ENCODE measurements at regions not wholly inside any gene's neighbourhood (a gene's known extent, or its start where the extent isn't known, plus 50 kb on each side); places are given as distances from the start of the nearest gene placed in this dataset.

DNA sequence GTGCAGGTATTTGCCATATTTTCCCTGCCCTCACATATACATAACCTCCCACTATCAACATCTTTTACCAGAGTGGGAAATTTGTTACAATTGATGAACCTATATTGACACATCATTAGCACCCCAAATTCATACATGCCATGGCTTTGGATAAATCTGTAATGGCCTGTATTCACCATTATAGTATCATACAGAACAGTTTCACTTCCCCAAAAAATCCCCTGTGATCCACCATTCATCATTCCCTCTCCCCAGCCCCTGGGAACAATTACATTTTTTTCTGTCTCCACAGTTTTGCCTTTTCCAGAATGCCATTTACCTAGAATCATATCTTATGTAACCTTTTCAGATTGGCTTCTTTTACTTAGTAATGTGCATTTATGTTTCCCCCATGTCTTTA, 494.5 kb downstream of the RNF144A start:
- TF ChIP-seq, protein P1, sequence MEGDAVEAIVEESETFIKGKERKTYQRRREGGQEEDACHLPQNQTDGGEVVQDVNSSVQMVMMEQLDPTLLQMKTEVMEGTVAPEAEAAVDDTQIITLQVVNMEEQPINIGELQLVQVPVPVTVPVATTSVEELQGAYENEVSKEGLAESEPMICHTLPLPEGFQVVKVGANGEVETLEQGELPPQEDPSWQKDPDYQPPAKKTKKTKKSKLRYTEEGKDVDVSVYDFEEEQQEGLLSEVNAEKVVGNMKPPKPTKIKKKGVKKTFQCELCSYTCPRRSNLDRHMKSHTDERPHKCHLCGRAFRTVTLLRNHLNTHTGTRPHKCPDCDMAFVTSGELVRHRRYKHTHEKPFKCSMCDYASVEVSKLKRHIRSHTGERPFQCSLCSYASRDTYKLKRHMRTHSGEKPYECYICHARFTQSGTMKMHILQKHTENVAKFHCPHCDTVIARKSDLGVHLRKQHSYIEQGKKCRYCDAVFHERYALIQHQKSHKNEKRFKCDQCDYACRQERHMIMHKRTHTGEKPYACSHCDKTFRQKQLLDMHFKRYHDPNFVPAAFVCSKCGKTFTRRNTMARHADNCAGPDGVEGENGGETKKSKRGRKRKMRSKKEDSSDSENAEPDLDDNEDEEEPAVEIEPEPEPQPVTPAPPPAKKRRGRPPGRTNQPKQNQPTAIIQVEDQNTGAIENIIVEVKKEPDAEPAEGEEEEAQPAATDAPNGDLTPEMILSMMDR (IDR thresholded peaks at IDR 0.05; ENCODE audit: low read length, missing control alignments): no peak
- DNase-seq (ENCODE audit: low read depth): no peak
- no peak overlapping the region for H3K4me3 ChIP-seq (replicated peaks; ENCODE audit: low read depth, low read length)

DNA sequence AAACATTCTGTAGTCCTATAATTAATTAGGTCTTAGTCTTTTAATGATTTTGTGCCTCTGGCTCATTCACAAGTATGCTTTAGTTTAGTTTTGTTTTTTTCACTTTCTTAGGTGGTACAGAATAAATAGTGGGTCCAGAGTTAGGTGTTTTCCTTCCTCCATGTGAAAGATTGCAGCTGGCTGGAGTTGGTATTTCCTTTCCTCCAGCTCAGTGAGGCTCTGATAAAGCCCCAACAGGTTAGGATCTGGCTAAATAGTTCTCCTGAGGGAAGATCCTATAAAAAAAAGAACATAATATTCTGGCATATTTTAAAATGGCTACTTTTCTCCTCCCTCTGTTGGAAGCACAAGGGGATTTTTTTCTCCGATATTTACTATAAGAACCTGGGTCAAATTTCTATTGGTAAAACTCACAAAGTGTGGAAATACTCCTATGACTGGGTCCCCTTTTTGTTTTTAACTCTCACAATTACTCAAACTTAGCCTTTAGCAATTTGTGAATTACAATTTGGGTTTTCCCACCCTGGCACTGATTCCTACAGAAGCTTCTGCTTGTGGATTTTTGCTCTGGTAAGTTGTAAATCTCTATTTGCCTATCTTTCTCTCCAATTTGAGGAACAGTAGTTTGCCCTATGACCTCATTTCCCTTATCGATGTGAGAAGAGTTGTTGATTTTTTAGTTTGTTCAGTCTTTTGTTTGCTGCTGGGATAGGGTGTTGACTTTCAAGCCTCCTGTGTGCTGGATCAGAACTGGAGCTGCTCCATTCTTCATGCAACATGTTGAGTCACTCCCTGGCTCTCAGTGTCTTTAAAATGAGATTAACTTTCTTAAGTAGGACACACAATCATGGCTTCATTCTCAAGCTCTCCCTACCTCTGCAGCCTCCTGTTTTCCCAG, 500.9 kb downstream of the RNF144A start:
- H3K4me3 ChIP-seq (replicated peaks; ENCODE audit: low read depth, low read length): no peak overlapping the region
- no peak for DNase-seq (ENCODE audit: low read depth)
- TF ChIP-seq, protein P1 (IDR thresholded peaks at IDR 0.05; ENCODE audit: low read length, missing control alignments): no peak

DNA sequence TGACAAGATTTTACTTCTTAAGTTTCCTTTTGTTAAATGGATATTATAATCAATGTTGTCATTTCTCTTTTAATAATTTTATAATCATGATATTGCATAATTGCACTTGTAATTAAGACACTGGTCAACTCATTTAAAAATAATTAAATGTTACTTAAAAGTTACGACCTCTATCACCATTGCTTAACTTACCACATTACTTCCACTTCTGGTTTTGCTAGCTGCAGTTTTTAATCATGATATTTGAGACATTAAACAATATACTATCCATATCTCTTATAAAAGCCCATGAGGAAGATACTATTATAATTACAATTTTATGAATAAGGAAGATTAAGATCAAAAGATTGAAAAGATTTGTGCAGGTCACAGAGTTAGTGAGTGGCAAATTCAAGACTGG, 502.0 kb downstream of the RNF144A start:
- TF ChIP-seq, protein P1 (IDR thresholded peaks at IDR 0.05; ENCODE audit: low read length, missing control alignments): no peak
- DNase-seq (ENCODE audit: low read depth): no peak
- no peak overlapping the region for H3K4me3 ChIP-seq (replicated peaks; ENCODE audit: low read depth, low read length)

DNA sequence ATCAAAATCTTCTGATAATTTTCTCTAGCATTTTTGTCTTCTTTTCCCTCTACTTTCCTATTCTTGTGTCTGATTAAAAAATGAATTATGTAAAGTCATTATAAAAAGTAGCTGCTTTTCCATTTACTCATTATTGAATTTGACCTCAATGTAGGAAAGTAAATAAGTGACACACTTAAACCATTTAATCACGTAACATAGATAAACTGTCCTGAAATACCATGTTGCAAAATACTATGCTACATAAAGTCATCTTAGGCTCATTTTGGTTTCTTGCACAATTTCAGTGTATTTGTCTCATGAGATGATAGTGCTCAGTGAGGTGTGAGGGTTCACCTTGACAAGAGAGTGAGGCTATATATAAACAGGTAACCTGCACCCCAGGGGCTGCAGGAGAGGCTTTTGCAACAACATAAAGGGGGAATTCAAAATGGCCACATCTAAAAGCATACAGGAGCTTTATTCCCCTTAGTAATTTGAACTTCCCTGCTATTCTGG, 502.7 kb downstream of the RNF144A start:
- TF ChIP-seq, protein P1 (IDR thresholded peaks at IDR 0.05; ENCODE audit: low read length, missing control alignments): no peak
- no peak overlapping the region for H3K4me3 ChIP-seq (replicated peaks; ENCODE audit: low read depth, low read length)
- no peak for DNase-seq (ENCODE audit: low read depth)

DNA sequence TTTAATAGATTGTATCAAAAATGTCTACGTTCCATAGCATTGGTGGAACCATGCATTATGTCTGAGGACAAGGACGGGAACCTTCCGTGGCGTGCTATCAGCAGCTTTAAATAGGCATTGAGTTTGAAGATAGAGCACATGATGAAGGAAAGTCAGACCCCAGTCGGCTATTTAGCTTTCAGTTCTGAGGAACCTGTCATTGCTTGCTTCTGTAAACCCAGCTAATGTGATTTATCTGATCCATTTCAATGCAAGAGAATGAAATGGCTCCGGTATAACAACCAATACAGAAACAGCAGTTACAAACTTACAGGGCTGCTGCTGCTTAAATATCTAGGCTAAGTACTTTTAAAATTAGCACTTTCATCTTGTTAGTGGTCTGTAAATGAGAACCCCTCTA, 503.3 kb downstream of the RNF144A start:
- TF ChIP-seq, protein P1 (IDR thresholded peaks at IDR 0.05; ENCODE audit: low read length, missing control alignments): no peak
- no peak overlapping the region for H3K4me3 ChIP-seq (replicated peaks; ENCODE audit: low read depth, low read length)
- DNase-seq (ENCODE audit: low read depth): no peak

DNA sequence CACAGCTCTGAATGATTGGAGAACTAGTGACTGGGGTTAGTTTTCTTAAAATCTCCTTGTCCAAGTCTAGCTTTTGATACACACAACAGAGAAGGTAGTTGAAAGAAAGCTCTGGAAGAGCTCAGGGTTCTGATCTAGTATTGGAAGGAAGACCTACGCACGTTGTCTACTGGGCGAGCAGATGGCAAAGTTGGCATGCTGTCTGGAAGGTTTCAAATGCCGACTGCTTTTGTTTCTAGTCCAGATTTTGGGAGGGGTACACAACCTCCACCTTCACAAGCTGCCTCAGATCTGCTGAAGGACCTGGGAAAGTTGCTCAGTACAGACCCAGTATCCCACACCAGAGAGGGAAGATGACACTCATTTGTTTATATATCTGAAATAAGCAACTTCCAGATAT, 507.3 kb downstream of the RNF144A start:
- TF ChIP-seq, protein P1 (IDR thresholded peaks at IDR 0.05; ENCODE audit: low read length, missing control alignments): no peak
- no peak for DNase-seq (ENCODE audit: low read depth)
- H3K4me3 ChIP-seq (replicated peaks; ENCODE audit: low read depth, low read length): no peak overlapping the region

Data from fibroblast of pulmonary artery (primary cell).